ENCODE measurements at regions not wholly inside any gene's neighbourhood (a gene's known extent, or its start where the extent isn't known, plus 50 kb on each side); places are given as distances from the start of the nearest gene placed in this dataset.
"Not testable (repeated sequence)": the region's sequence is repeated elsewhere in the genome, so short reads cannot be mapped to it uniquely, and the experiment has no call there.

- Histone ChIP-seq H2BK5ac (ENCODE audit: low read depth, low read length, poor library complexity) (no peak overlapping the region), H3K9ac (ENCODE audit: low read length) (no peak overlapping the region), H3K36me3 (ENCODE audit: control insufficient read depth in 1 of 2, insufficient read depth in 2 of 2, low read length in 2 of 2) (no peaks in the 10 kb centered on the region), H3K27ac (ENCODE audit: low read depth, low read length) (no peak overlapping the region), H2BK120ac (ENCODE audit: insufficient read depth, low read length, poor library complexity) (no peak overlapping the region), H3K4me3 (ENCODE audit: low read depth, low read length) (no peak overlapping the region), H4K12ac (ENCODE audit: low read depth, low read length) (no peak overlapping the region), H2AFZ (ENCODE audit: insufficient read depth, low read length, poor library complexity) (no peak overlapping the region), H3K79me1 (ENCODE audit: low read length) (peaks cover 2% of the 10 kb centered on the region), H3K4me2 (ENCODE audit: low read length) (no peak overlapping the region), H4K8ac (ENCODE audit: low read depth, low read length) (no peak overlapping the region), H3K9me3 (ENCODE audit: insufficient read depth, low read depth, low read length) (no peaks in the 10 kb centered on the region), H4K91ac (ENCODE audit: low read depth, low read length) (no peak overlapping the region), H3K4me1 (ENCODE audit: control insufficient read depth in 1 of 2, insufficient read depth in 2 of 2, low read length in 2 of 2) (peaks cover 7 to 14% of the 10 kb centered on the region in 2 experiments), H3K27me3 (ENCODE audit: insufficient read depth, low read length) (no peaks in the 10 kb centered on the region), H3K18ac (ENCODE audit: low read length) (no peak overlapping the region), H3K4ac (ENCODE audit: low read depth, low read length) (no peak overlapping the region), H3K14ac (ENCODE audit: low read length) (no peak overlapping the region), H3K23ac (ENCODE audit: low read length) (no peak overlapping the region), H2AK5ac (ENCODE audit: low read length) (no peak overlapping the region), H2BK12ac (ENCODE audit: low read length) (no peak overlapping the region), H3K79me2 (ENCODE audit: control insufficient read depth, insufficient read depth, low read length, poor library complexity) (no peaks in the 10 kb centered on the region)
- no peak for DNase-seq
- no CpG with 5 or more reads among the region's 3 CpGs for WGBS (ENCODE audit: extremely low coverage, insufficient coverage, insufficient read length)
These were observed 97.4 kb upstream of the RNU6-1 start for GRCh38 chr15:67937153-67937761.

DNA sequence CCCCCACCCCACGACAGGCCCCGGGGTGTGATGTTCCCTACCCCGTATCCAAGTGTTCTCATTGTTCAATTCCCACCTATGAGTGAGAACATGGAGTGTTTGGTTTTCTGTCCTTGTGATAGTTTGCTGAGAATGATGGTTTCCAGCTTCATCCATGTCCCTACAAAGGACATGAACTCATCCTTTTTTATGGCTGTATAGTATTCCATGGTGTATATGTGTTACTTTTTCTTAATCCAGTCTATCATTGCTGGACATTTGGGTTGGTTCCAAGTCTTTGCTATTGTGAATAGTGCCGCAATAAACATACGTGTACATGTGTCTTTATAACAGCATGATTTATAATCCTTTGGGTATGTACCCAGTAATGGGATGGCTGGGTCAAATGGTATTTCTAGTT lies 99.3 kb upstream of the RNU6-1 start:
- H3K18ac ChIP-seq (ENCODE audit: low read length); H3K9me3 ChIP-seq (ENCODE audit: insufficient read depth, low read depth, low read length); H4K12ac ChIP-seq (ENCODE audit: low read depth, low read length); H3K27ac ChIP-seq (ENCODE audit: low read depth, low read length); H4K8ac ChIP-seq (ENCODE audit: low read depth, low read length); H3K79me2 ChIP-seq (ENCODE audit: control insufficient read depth, insufficient read depth, low read length, poor library complexity); H2BK5ac ChIP-seq (ENCODE audit: low read depth, low read length, poor library complexity); H3K4ac ChIP-seq (ENCODE audit: low read depth, low read length); H2BK120ac ChIP-seq (ENCODE audit: insufficient read depth, low read length, poor library complexity); H3K23ac ChIP-seq (ENCODE audit: low read length); H2BK12ac ChIP-seq (ENCODE audit: low read length); H3K14ac ChIP-seq (ENCODE audit: low read length); H2AFZ ChIP-seq (ENCODE audit: insufficient read depth, low read length, poor library complexity); H2AK5ac ChIP-seq (ENCODE audit: low read length); DNase-seq; H4K91ac ChIP-seq (ENCODE audit: low read depth, low read length); H3K27me3 ChIP-seq (ENCODE audit: insufficient read depth, low read length); H3K36me3 ChIP-seq (ENCODE audit: control insufficient read depth in 1 of 2, insufficient read depth in 2 of 2, low read length in 2 of 2); H3K4me2 ChIP-seq (ENCODE audit: low read length); H3K79me1 ChIP-seq (ENCODE audit: low read length); H3K9ac ChIP-seq (ENCODE audit: low read length); H3K4me3 ChIP-seq (ENCODE audit: low read depth, low read length): not testable (repeated sequence)
- WGBS (ENCODE audit: extremely low coverage, insufficient coverage, insufficient read length): no CpG with 5 or more reads among the region's 5 CpGs
- peaks cover 7 to 14% of the 10 kb centered on the region in 2 experiments for H3K4me1 ChIP-seq (ENCODE audit: control insufficient read depth in 1 of 2, insufficient read depth in 2 of 2, low read length in 2 of 2)

DNA sequence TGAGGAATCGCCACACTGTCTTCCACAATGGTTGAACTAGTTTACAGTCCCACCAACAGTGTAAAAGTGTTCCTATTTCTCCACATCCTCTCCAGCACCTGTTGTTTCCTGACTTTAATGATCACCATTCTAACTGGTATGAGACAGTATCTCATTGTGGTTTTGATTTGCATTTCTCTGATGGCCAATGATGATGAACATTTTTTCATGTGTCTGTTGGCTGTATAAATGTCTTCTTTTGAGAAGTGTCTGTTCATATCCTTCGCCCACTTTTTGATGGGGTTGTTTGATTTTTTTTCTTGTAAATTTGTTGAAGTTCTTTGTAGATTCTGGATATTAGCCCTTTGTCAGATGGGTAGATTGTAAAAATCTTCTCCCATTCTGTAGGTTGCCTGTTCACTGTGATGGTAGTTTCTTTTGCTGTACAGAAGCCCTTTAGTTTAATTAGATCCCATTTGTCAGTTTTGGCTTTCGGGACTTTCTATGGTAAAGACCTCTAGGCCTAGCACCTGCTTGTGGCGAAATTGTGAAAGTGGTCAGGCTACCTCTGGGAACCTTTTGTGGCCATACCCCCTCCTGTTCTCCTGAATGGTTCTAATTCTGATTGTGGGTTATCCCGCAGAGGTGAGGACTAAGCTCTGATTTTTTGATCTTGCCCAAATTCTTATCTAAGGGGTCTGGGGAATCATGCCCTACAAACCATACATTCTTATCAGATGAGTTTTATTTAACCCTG lies 99.9 kb upstream of the RNU6-1 start:
- not testable (repeated sequence) for H3K27ac ChIP-seq (ENCODE audit: low read depth, low read length)

GRCh38 chr15:67940324-67940719 lies 100.5 kb upstream of the RNU6-1 start:
- Histone ChIP-seq H3K4me3 (ENCODE audit: low read depth, low read length) (no peak overlapping the region), H3K27me3 (ENCODE audit: insufficient read depth, low read length) (no peaks in the 10 kb centered on the region), H3K4me1 (ENCODE audit: control insufficient read depth in 1 of 2, insufficient read depth in 2 of 2, low read length in 2 of 2) (peaks cover 7 to 14% of the 10 kb centered on the region in 2 experiments), H3K27ac (ENCODE audit: low read depth, low read length) (no peak overlapping the region), H3K18ac (ENCODE audit: low read length) (no peak overlapping the region), H3K79me2 (ENCODE audit: control insufficient read depth, insufficient read depth, low read length, poor library complexity) (no peaks in the 10 kb centered on the region), H4K91ac (ENCODE audit: low read depth, low read length) (no peak overlapping the region), H3K9ac (ENCODE audit: low read length) (no peak overlapping the region), H2BK12ac (ENCODE audit: low read length) (no peak overlapping the region), H3K4ac (ENCODE audit: low read depth, low read length) (no peak overlapping the region), H3K9me3 (ENCODE audit: insufficient read depth, low read depth, low read length) (no peaks in the 10 kb centered on the region), H3K4me2 (ENCODE audit: low read length) (no peak overlapping the region), H4K12ac (ENCODE audit: low read depth, low read length) (no peak overlapping the region), H2AK5ac (ENCODE audit: low read length) (no peak overlapping the region), H3K79me1 (ENCODE audit: low read length) (peaks cover 2% of the 10 kb centered on the region), H4K8ac (ENCODE audit: low read depth, low read length) (no peak overlapping the region), H2AFZ (ENCODE audit: insufficient read depth, low read length, poor library complexity) (no peak overlapping the region), H3K14ac (ENCODE audit: low read length) (no peak overlapping the region), H2BK120ac (ENCODE audit: insufficient read depth, low read length, poor library complexity) (no peak overlapping the region), H2BK5ac (ENCODE audit: low read depth, low read length, poor library complexity) (no peak overlapping the region), H3K23ac (ENCODE audit: low read length) (no peak overlapping the region), H3K36me3 (ENCODE audit: control insufficient read depth in 1 of 2, insufficient read depth in 2 of 2, low read length in 2 of 2) (no peaks in the 10 kb centered on the region)
- DNase-seq: no peak
- no CpG with 5 or more reads among the region's 1 CpG for WGBS (ENCODE audit: extremely low coverage, insufficient coverage, insufficient read length)

More for the DNA sequence above, 99.9 kb upstream of the RNU6-1 start:
- H3K14ac ChIP-seq (ENCODE audit: low read length); H4K12ac ChIP-seq (ENCODE audit: low read depth, low read length); H3K4ac ChIP-seq (ENCODE audit: low read depth, low read length); H3K23ac ChIP-seq (ENCODE audit: low read length); H2AK5ac ChIP-seq (ENCODE audit: low read length); H3K27me3 ChIP-seq (ENCODE audit: insufficient read depth, low read length); DNase-seq; H3K4me3 ChIP-seq (ENCODE audit: low read depth, low read length); H2BK120ac ChIP-seq (ENCODE audit: insufficient read depth, low read length, poor library complexity); H4K91ac ChIP-seq (ENCODE audit: low read depth, low read length); H2AFZ ChIP-seq (ENCODE audit: insufficient read depth, low read length, poor library complexity); H3K18ac ChIP-seq (ENCODE audit: low read length); H3K79me2 ChIP-seq (ENCODE audit: control insufficient read depth, insufficient read depth, low read length, poor library complexity); H4K8ac ChIP-seq (ENCODE audit: low read depth, low read length); H2BK5ac ChIP-seq (ENCODE audit: low read depth, low read length, poor library complexity); H3K4me2 ChIP-seq (ENCODE audit: low read length); H3K36me3 ChIP-seq (ENCODE audit: control insufficient read depth in 1 of 2, insufficient read depth in 2 of 2, low read length in 2 of 2); H3K79me1 ChIP-seq (ENCODE audit: low read length); H3K9ac ChIP-seq (ENCODE audit: low read length); H2BK12ac ChIP-seq (ENCODE audit: low read length); H3K9me3 ChIP-seq (ENCODE audit: insufficient read depth, low read depth, low read length): not testable (repeated sequence)
- WGBS (ENCODE audit: extremely low coverage, insufficient coverage, insufficient read length): no CpG with 5 or more reads among the region's 5 CpGs
- peaks cover 7 to 14% of the 10 kb centered on the region in 2 experiments for H3K4me1 ChIP-seq (ENCODE audit: control insufficient read depth in 1 of 2, insufficient read depth in 2 of 2, low read length in 2 of 2)

Data from trophoblast cell (in vitro differentiated cells and primary cell).